ENCODE measurements at regions not wholly inside any gene's neighbourhood (a gene's known extent, or its start where the extent isn't known, plus 50 kb on each side); places are given as distances from the start of the nearest gene placed in this dataset.

DNA sequence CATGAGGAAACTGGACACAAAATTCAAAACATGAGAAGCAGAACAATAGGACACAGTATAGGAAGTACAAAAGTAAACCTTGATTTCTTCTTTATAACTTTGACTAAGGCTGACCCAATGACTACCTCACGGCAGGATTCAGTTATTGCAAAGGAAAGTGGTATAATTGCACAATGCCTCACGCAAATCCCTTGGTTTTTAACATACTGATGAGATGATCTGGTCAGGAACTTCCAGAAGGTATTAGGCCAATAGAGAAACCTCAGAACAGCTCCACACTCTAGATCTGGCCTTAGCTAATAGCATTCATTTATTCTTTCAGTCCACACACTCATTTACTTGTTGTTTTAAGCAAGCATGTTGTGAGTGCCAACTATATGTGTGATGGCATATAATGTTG is 1526.9 kb upstream of the ACVR2A start:
- no peaks in the 10 kb centered on the region for H3K27me3 ChIP-seq (ENCODE audit: insufficient read depth, low read length)
- H3K27me3 Mint-ChIP-seq (ENCODE audit: low read depth), result no peaks in the 10 kb centered on the region
- H4K20me1 ChIP-seq (ENCODE audit: control insufficient read depth, insufficient read depth, insufficient read length), result no peaks in the 10 kb centered on the region
- H4K8ac ChIP-seq (replicated peaks; ENCODE audit: insufficient read length, low read depth, low read length), result no peak overlapping the region
- no CpG with 5 or more reads among the region's 2 CpGs for WGBS (ENCODE audit: extremely low coverage, insufficient read length, low lambda C conversion rate)
- H3K23ac ChIP-seq (ENCODE audit: insufficient read length, low read depth, low read length), result no peak overlapping the region
- H3K27ac Mint-ChIP-seq, result no peak overlapping the region
- TF ChIP-seq, protein P1, sequence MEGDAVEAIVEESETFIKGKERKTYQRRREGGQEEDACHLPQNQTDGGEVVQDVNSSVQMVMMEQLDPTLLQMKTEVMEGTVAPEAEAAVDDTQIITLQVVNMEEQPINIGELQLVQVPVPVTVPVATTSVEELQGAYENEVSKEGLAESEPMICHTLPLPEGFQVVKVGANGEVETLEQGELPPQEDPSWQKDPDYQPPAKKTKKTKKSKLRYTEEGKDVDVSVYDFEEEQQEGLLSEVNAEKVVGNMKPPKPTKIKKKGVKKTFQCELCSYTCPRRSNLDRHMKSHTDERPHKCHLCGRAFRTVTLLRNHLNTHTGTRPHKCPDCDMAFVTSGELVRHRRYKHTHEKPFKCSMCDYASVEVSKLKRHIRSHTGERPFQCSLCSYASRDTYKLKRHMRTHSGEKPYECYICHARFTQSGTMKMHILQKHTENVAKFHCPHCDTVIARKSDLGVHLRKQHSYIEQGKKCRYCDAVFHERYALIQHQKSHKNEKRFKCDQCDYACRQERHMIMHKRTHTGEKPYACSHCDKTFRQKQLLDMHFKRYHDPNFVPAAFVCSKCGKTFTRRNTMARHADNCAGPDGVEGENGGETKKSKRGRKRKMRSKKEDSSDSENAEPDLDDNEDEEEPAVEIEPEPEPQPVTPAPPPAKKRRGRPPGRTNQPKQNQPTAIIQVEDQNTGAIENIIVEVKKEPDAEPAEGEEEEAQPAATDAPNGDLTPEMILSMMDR (conservative IDR thresholded peaks at IDR 0.05), result no peak
- no peaks in the 10 kb centered on the region for H3K79me1 ChIP-seq (ENCODE audit: insufficient read depth, low read depth, low read length, poor library complexity, severe bottlenecking)
- no peak overlapping the region for H3K56ac ChIP-seq (ENCODE audit: insufficient read length, low read depth, low read length)
- no peak overlapping the region for H2AFZ ChIP-seq (ENCODE audit: low read length)
- H4K91ac ChIP-seq (ENCODE audit: insufficient read length, low read depth, low read length), result no peak overlapping the region
- no peak overlapping the region for H3K14ac ChIP-seq (ENCODE audit: insufficient read depth, low read length)
- no peak overlapping the region for H2BK12ac ChIP-seq (ENCODE audit: insufficient read length, low read depth, low read length)
- H3K79me2 ChIP-seq (ENCODE audit: insufficient read depth, low read length), result no peaks in the 10 kb centered on the region
- no peak overlapping the region for H3K4me2 ChIP-seq (ENCODE audit: insufficient read depth, insufficient read length, low read length)
- no peak for DNase-seq
- no peak overlapping the region for H3K18ac ChIP-seq (ENCODE audit: insufficient read length, low read depth, low read length)
- H2BK20ac ChIP-seq (ENCODE audit: low read depth, low read length, poor library complexity, severe bottlenecking), result no peak overlapping the region
- H3K4me1 ChIP-seq (ENCODE audit: insufficient read depth, low read length), result no peaks in the 10 kb centered on the region; the same call in 1 of the 2 replicates
- H3K23me2 ChIP-seq (ENCODE audit: insufficient read length, low read depth, low read length, poor library complexity, severe bottlenecking), result no peaks in the 10 kb centered on the region
- peaks cover 5 to 6% of the 10 kb centered on the region in 2 experiments for H3K4me1 Mint-ChIP-seq
- no peak overlapping the region for H3K4me3 Mint-ChIP-seq
- no peak overlapping the region for H2AK5ac ChIP-seq (ENCODE audit: insufficient read length, low read length)
- H3K9me3 ChIP-seq (ENCODE audit: control insufficient read depth, low read depth, low read length), result no peaks in the 10 kb centered on the region
- H3K9me3 Mint-ChIP-seq, result no peaks in the 10 kb centered on the region
- no peak overlapping the region for H2BK120ac ChIP-seq (ENCODE audit: low read depth, low read length, poor library complexity, severe bottlenecking)
- no peak overlapping the region for H2BK5ac ChIP-seq (ENCODE audit: insufficient read length, low read length)
- H2BK15ac ChIP-seq (ENCODE audit: low read depth, low read length), result no peak overlapping the region
- no peak overlapping the region for H4K5ac ChIP-seq (ENCODE audit: insufficient read length, low read depth, low read length)
- no peaks in the 10 kb centered on the region for H3K36me3 Mint-ChIP-seq (ENCODE audit: insufficient read depth in 1 of 3, low read depth in 3 of 3)
- no peak overlapping the region for H3T11ph ChIP-seq (ENCODE audit: low read length)
- no peak overlapping the region for H3K4ac ChIP-seq (ENCODE audit: low read depth, low read length)
- H3K9ac ChIP-seq (ENCODE audit: extremely low read depth, insufficient read length, low read length), result no peak overlapping the region
- no peak overlapping the region for H3K27ac ChIP-seq (ENCODE audit: insufficient read length, low read depth, low read length)
